ENCODE measurements at regions not wholly inside any gene's neighbourhood (a gene's known extent, or its start where the extent isn't known, plus 50 kb on each side); places are given as distances from the start of the nearest gene placed in this dataset.

DNA sequence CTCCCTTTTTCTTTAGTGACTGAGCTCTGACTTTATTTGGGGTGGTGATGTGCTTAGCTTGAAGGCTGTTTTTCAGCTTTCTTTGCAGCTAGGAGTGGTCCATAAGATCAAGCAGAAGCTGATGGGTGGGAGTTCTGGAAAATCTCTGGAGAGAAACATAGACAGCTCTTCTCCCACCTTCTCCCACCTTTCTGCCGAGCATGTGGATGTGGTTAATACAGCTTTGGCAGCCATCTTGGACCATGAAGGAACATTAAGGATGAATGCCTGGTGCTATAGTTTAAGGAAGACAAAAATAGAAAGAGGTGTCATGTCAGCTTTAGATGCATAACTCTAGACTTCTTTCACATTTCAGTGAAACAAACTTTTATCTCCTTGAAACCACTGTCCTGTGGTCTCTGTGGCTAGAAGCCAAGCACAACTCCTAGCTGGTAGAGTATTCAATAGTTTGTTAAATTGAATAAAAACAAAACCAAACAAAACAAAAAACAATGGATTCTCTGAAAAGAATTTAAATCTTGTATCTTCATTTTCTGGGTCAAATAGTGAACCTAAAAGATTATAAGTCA lies 203.6 kb upstream of the SESN3 start:
- intact Hi-C loops (cut with micrococcal nuclease; ENCODE audit: unreplicated experiment), result no loop called here
- Histone ChIP-seq H3K36me3 (ENCODE audit: control insufficient read depth, insufficient read depth, low read length) (no peaks in the 10 kb centered on the region), H3K4me3 (ENCODE audit: low read depth in 2 of 2, low read length in 2 of 2) (no peak overlapping the region), H3K27me3 (ENCODE audit: control insufficient read depth, insufficient read depth, low read length) (0 out of 2 replicates have a peak, but pooled peaks cover 2% of the 10 kb centered on the region), H3K27ac (ENCODE audit: low read length) (no peak overlapping the region), H3K9me3 (ENCODE audit: control insufficient read depth, insufficient read depth, low read depth, low read length) (no peaks in the 10 kb centered on the region), H3K4me1 (ENCODE audit: control insufficient read depth, insufficient read depth, low read length) (no peaks in the 10 kb centered on the region)
- no peak for TF ChIP-seq SIN3A (IDR thresholded peaks at IDR 0.05; ENCODE audit: borderline replicate concordance, insufficient read depth, low read depth, low read length)
- TF ChIP-seq, protein P1, sequence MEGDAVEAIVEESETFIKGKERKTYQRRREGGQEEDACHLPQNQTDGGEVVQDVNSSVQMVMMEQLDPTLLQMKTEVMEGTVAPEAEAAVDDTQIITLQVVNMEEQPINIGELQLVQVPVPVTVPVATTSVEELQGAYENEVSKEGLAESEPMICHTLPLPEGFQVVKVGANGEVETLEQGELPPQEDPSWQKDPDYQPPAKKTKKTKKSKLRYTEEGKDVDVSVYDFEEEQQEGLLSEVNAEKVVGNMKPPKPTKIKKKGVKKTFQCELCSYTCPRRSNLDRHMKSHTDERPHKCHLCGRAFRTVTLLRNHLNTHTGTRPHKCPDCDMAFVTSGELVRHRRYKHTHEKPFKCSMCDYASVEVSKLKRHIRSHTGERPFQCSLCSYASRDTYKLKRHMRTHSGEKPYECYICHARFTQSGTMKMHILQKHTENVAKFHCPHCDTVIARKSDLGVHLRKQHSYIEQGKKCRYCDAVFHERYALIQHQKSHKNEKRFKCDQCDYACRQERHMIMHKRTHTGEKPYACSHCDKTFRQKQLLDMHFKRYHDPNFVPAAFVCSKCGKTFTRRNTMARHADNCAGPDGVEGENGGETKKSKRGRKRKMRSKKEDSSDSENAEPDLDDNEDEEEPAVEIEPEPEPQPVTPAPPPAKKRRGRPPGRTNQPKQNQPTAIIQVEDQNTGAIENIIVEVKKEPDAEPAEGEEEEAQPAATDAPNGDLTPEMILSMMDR (IDR thresholded peaks at IDR 0.05), result no peak
- no peak for TF ChIP-seq TCF7L2 (IDR thresholded peaks at IDR 0.05; ENCODE audit: low read depth, low read length)
- TF ChIP-seq POLR2AphosphoS5 (IDR thresholded peaks at IDR 0.05; ENCODE audit: low read depth, low read length), result no peak
- TF ChIP-seq, protein P2, sequence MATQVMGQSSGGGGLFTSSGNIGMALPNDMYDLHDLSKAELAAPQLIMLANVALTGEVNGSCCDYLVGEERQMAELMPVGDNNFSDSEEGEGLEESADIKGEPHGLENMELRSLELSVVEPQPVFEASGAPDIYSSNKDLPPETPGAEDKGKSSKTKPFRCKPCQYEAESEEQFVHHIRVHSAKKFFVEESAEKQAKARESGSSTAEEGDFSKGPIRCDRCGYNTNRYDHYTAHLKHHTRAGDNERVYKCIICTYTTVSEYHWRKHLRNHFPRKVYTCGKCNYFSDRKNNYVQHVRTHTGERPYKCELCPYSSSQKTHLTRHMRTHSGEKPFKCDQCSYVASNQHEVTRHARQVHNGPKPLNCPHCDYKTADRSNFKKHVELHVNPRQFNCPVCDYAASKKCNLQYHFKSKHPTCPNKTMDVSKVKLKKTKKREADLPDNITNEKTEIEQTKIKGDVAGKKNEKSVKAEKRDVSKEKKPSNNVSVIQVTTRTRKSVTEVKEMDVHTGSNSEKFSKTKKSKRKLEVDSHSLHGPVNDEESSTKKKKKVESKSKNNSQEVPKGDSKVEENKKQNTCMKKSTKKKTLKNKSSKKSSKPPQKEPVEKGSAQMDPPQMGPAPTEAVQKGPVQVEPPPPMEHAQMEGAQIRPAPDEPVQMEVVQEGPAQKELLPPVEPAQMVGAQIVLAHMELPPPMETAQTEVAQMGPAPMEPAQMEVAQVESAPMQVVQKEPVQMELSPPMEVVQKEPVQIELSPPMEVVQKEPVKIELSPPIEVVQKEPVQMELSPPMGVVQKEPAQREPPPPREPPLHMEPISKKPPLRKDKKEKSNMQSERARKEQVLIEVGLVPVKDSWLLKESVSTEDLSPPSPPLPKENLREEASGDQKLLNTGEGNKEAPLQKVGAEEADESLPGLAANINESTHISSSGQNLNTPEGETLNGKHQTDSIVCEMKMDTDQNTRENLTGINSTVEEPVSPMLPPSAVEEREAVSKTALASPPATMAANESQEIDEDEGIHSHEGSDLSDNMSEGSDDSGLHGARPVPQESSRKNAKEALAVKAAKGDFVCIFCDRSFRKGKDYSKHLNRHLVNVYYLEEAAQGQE (IDR thresholded peaks at IDR 0.05; ENCODE audit: insufficient read depth in 1 of 2, low read depth in 2 of 2, low read length in 1 of 2), result no peak
- DNase-seq (ENCODE audit: low read depth, low spot score), result no peak
- no TSS peak for BruUV-seq (replicated peaks)
- CTCF ChIA-PET, result no interaction called here
- no peak for ATAC-seq
- POLR2A ChIA-PET, result no interaction called here
- in situ Hi-C loops (cut with HindIII; ENCODE audit: low pct_unique_long_range_greater_than_20kb, low sequenced_read_pairs), result no loop called here

DNA sequence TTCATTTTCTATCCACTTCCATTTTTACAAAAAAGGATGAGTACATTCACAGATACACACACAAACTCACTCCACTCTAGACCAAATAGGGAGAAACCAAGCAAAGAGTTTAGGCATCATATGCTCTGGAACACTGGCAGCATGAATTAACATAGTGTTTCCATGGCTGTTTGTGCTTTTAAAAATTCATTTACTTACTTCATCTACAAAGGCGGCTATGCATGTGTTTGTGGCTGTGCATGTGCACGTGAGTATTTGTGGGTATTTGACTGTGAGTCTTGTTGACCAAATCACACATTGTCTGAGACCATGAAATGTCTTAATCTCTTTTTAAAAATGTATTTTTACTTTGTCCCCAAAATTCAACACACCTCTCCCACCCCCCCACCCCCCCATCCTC lies 203.0 kb upstream of the SESN3 start:
- Histone ChIP-seq H3K27ac (ENCODE audit: low read length) (no peak overlapping the region), H3K9me3 (ENCODE audit: control insufficient read depth, insufficient read depth, low read depth, low read length) (no peaks in the 10 kb centered on the region), H3K4me1 (ENCODE audit: control insufficient read depth, insufficient read depth, low read length) (no peaks in the 10 kb centered on the region), H3K4me3 (ENCODE audit: low read depth in 2 of 2, low read length in 2 of 2) (no peak overlapping the region), H3K36me3 (ENCODE audit: control insufficient read depth, insufficient read depth, low read length) (no peaks in the 10 kb centered on the region), H3K27me3 (ENCODE audit: control insufficient read depth, insufficient read depth, low read length) (0 out of 2 replicates have a peak, but pooled peaks cover 2% of the 10 kb centered on the region)
- DNase-seq (ENCODE audit: low read depth, low spot score) (no peak), ATAC-seq (no peak)
- BruUV-seq (replicated peaks), result no TSS peak
- TF ChIP-seq POLR2AphosphoS5 (IDR thresholded peaks at IDR 0.05; ENCODE audit: low read depth, low read length), result no peak
- no peak for TF ChIP-seq TCF7L2 (IDR thresholded peaks at IDR 0.05; ENCODE audit: low read depth, low read length)
- TF ChIP-seq SIN3A (IDR thresholded peaks at IDR 0.05; ENCODE audit: borderline replicate concordance, insufficient read depth, low read depth, low read length), result no peak
- TF ChIP-seq, protein P1 (IDR thresholded peaks at IDR 0.05), result no peak
- TF ChIP-seq, protein P2 (IDR thresholded peaks at IDR 0.05; ENCODE audit: insufficient read depth in 1 of 2, low read depth in 2 of 2, low read length in 1 of 2), result no peak
- CTCF ChIA-PET, result no interaction called here
- intact Hi-C loops (cut with micrococcal nuclease; ENCODE audit: unreplicated experiment) (no loop called here), in situ Hi-C loops (cut with HindIII; ENCODE audit: low pct_unique_long_range_greater_than_20kb, low sequenced_read_pairs) (no loop called here)
- POLR2A ChIA-PET, result no interaction called here

All from Panc1 (cell line).